Uterus (tissue), 2 donors: ENCODE measurements at regions not wholly inside any gene's neighbourhood (a gene's known extent, or its start where the extent isn't known, plus 50 kb on each side); places are given as distances from the start of the nearest gene placed in this dataset.

Experiments used
- POLR2A ChIP-seq, 2 donors: fragments of 450-650 bp; IDR thresholded peaks; one replicate each; pipeline ENCODE4 v1.6.1; 2016; ENCODE audit warnings: antibody characterized with exemption in 2 of 2, mild to moderate bottlenecking in 1 of 2, moderate library complexity in 1 of 2
- TF ChIP-seq, protein P1 (sequence below), 4 experiments: fragments of 200-600 bp in 2 of 4; fragments of 450-650 bp in 2 of 4; sonication (generic) in 2 of 4; IDR thresholded peaks; one replicate each; pipeline ENCODE4 v1.5.1; 2016 to 2019; ENCODE audit warnings: antibody characterized with exemption in 4 of 4, mild to moderate bottlenecking in 2 of 4, moderate library complexity in 1 of 4

- TF ChIP-seq, protein P1, sequence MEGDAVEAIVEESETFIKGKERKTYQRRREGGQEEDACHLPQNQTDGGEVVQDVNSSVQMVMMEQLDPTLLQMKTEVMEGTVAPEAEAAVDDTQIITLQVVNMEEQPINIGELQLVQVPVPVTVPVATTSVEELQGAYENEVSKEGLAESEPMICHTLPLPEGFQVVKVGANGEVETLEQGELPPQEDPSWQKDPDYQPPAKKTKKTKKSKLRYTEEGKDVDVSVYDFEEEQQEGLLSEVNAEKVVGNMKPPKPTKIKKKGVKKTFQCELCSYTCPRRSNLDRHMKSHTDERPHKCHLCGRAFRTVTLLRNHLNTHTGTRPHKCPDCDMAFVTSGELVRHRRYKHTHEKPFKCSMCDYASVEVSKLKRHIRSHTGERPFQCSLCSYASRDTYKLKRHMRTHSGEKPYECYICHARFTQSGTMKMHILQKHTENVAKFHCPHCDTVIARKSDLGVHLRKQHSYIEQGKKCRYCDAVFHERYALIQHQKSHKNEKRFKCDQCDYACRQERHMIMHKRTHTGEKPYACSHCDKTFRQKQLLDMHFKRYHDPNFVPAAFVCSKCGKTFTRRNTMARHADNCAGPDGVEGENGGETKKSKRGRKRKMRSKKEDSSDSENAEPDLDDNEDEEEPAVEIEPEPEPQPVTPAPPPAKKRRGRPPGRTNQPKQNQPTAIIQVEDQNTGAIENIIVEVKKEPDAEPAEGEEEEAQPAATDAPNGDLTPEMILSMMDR (IDR thresholded peaks at IDR 0.05): no peak
- no peak for TF ChIP-seq POLR2A (IDR thresholded peaks at IDR 0.05)
Measured at GRCh38 chr1:90336552-90337324, 341.8 kb downstream of the ZNF326 start.
